Gastroesophageal sphincter (tissue), 3 donors: ENCODE measurements at regions not wholly inside any gene's neighbourhood (a gene's known extent, or its start where the extent isn't known, plus 50 kb on each side); places are given as distances from the start of the nearest gene placed in this dataset.

Experiments
- CTCF ChIP-seq, 4 experiments: fragments of 200-600 bp in 2 of 4; fragments of 450-650 bp in 2 of 4; sonication (generic) in 1 of 4; IDR thresholded peaks; one replicate each; pipeline ENCODE4 v1.5.1; 2017 to 2019; ENCODE audit warnings: antibody characterized with exemption in 4 of 4, mild to moderate bottlenecking in 2 of 4, moderate library complexity in 2 of 4
- POLR2A ChIP-seq, 2 donors: fragments of 450-650 bp; IDR thresholded peaks; one replicate each; pipeline ENCODE4 v1.6.1; 2017; ENCODE audit warnings: antibody characterized with exemption in 2 of 2, mild to moderate bottlenecking in 2 of 2, moderate library complexity in 1 of 2
- POLR2AphosphoS5 ChIP-seq: sonication (generic); formaldehyde crosslinking; IDR thresholded peaks from one replicate; pipeline ENCODE4 v1.6.1; 2017; ENCODE audit warnings: antibody characterized with exemption

GRCh38 chr18:41849632-41850031 lies 105.4 kb upstream of the PIK3C3 start:
- TF ChIP-seq CTCF (IDR thresholded peaks at IDR 0.05) (no peak), POLR2A (IDR thresholded peaks at IDR 0.05) (no peak), POLR2AphosphoS5 (no peak)
